Upper lobe of left lung (tissue), 6 donors: ENCODE measurements at regions not wholly inside any gene's neighbourhood (a gene's known extent, or its start where the extent isn't known, plus 50 kb on each side); places are given as distances from the start of the nearest gene placed in this dataset.
"Not testable (repeated sequence)": the region's sequence is repeated elsewhere in the genome, so short reads cannot be mapped to it uniquely, and the experiment has no call there.

Source experiments
- ATAC-seq, 2 donors: fragments of 200-7000 bp; cut with Tn5 transposase; one replicate each; pipeline ENCODE4 v1.9.1; 2022; ENCODE audit warnings: mild to moderate bottlenecking in 2 of 2, moderate library complexity in 2 of 2; ENCODE audit not compliant: low FRiP score in 2 of 2
- DNase-seq, 2 donors: peaks; one replicate each; pipeline ENCODE4 v3.0.0-alpha.2; 2019 to 2020
- H3K27ac ChIP-seq, 4 donors: fragments of 200-600 bp; sonication (generic); one replicate each; pipeline ENCODE4 v1.5.1; 2016 to 2019
- H3K27me3 ChIP-seq, 4 donors: fragments of 200-600 bp; sonication (generic); one replicate each; pipeline ENCODE4 v1.5.1; 2017 to 2019
- H3K36me3 ChIP-seq, 4 donors: fragments of 200-600 bp; sonication (generic); one replicate each; pipeline ENCODE4 v1.5.1; 2016 to 2019
- H3K4me1 ChIP-seq, 4 donors: fragments of 200-600 bp; sonication (generic); one replicate each; pipeline ENCODE4 v1.5.1; 2018 to 2019
- H3K4me3 ChIP-seq, 4 donors: fragments of 200-600 bp; sonication (generic); one replicate each; pipeline ENCODE4 v1.5.1; 2017 to 2019; ENCODE audit warnings: mild to moderate bottlenecking in 2 of 4, moderate library complexity in 1 of 4
- H3K9me3 ChIP-seq, 4 donors: fragments of 200-600 bp; sonication (generic); one replicate each; pipeline ENCODE4 v1.5.1; 2018 to 2019
- CTCF ChIP-seq, 6 experiments: fragments of 450-650 bp in 4 of 6; fragments of 200-600 bp in 2 of 6; sonication (generic) in 2 of 6; IDR thresholded peaks; one replicate each; pipeline ENCODE4 v1.5.1; 2016 to 2019; ENCODE audit warnings: antibody characterized with exemption in 6 of 6
- EP300 ChIP-seq, 4 donors: sonication (generic); formaldehyde crosslinking; IDR thresholded peaks; one replicate each; pipeline ENCODE4 v1.5.1; 2017; ENCODE audit warnings: antibody characterized with exemption in 4 of 4, control low read depth in 2 of 4
- POLR2A ChIP-seq, 4 donors: fragments of 450-650 bp; IDR thresholded peaks; one replicate each; pipeline ENCODE4 v1.5.1; 2016 to 2017; ENCODE audit warnings: antibody characterized with exemption in 4 of 4, mild to moderate bottlenecking in 2 of 4
- POLR2AphosphoS5 ChIP-seq, 2 donors: sonication (generic); formaldehyde crosslinking; IDR thresholded peaks; one replicate each; pipeline ENCODE4 v1.5.1; 2017; ENCODE audit warnings: antibody characterized with exemption in 2 of 2
- WGBS, 2 donors: methylation state at CpG; one replicate each; pipeline ENCODE4 v1.1.5; 2017 to 2018; 5-methylcytosine and 5-hydroxymethylcytosine counted together
- donor health status: DM: no; HTN: no; CAD: no; lungs with moderate emphysema.
- donor health status: DM: no; HTN: yes; CAD: no; lungs with severe emphysema.

- Histone ChIP-seq H3K36me3 (no peaks in the 10 kb centered on the region), H3K4me1 (no peaks in the 10 kb centered on the region), H3K27ac (no peak overlapping the region), H3K27me3 (no peaks in the 10 kb centered on the region), H3K4me3 (no peak overlapping the region), H3K9me3 (peaks cover 3 to 27% (median 13%) of the 10 kb centered on the region in 4 donors)
- ATAC-seq (no peak), DNase-seq (peak in 1 of 2 donors; percentile 43)
- no peak for TF ChIP-seq CTCF (IDR thresholded peaks at IDR 0.05)
- TF ChIP-seq POLR2A (IDR thresholded peaks at IDR 0.05): no peak
- TF ChIP-seq POLR2AphosphoS5 (IDR thresholded peaks at IDR 0.05): no peak
- no peak for TF ChIP-seq EP300 (IDR thresholded peaks at IDR 0.05)
- 91 to 94% methylated on average over 3 to 4 of the region's 7 CpGs for WGBS, 2 donors
Observed at GRCh38 chr1:89436856-89437255, 73.0 kb downstream of the GBP6 start.

GRCh38 chr1:89438301-89438700, 74.4 kb downstream of the GBP6 start:
- WGBS, 2 donors: 90 to 94% methylated on average over 5 of the region's 5 CpGs
- peaks cover 3 to 27% (median 13%) of the 10 kb centered on the region in 4 donors for H3K9me3 ChIP-seq

GRCh38 chr1:89440911-89441310, 77.1 kb downstream of the GBP6 start:
- DNase-seq (no peak), ATAC-seq (no peak)
- Histone ChIP-seq H3K4me3 (no peak overlapping the region), H3K27me3 (no peaks in the 10 kb centered on the region), H3K4me1 (no peaks in the 10 kb centered on the region), H3K27ac (no peak overlapping the region), H3K36me3 (no peaks in the 10 kb centered on the region), H3K9me3 (peaks cover 3 to 27% (median 13%) of the 10 kb centered on the region in 4 donors)
- TF ChIP-seq POLR2A (IDR thresholded peaks at IDR 0.05): no peak
- no peak for TF ChIP-seq EP300 (IDR thresholded peaks at IDR 0.05)
- no peak for TF ChIP-seq CTCF (IDR thresholded peaks at IDR 0.05)
- TF ChIP-seq POLR2AphosphoS5 (IDR thresholded peaks at IDR 0.05): no peak
- WGBS, 2 donors: 86 to 93% methylated on average over 2 of the region's 2 CpGs

More at GRCh38 chr1:89438301-89438700, 74.4 kb downstream of the GBP6 start:
- not testable (repeated sequence) for DNase-seq, H3K36me3 ChIP-seq, H3K4me3 ChIP-seq, H3K27me3 ChIP-seq, H3K4me1 ChIP-seq, ATAC-seq, H3K27ac ChIP-seq

- no peak for ATAC-seq
- H3K27ac ChIP-seq: no peak overlapping the region
- TF ChIP-seq EP300 (IDR thresholded peaks at IDR 0.05) (no peak), CTCF (IDR thresholded peaks at IDR 0.05) (no peak), POLR2AphosphoS5 (IDR thresholded peaks at IDR 0.05) (no peak), POLR2A (IDR thresholded peaks at IDR 0.05) (no peak)
- DNase-seq: no peak
- no peaks in the 10 kb centered on the region for H3K27me3 ChIP-seq
- no peaks in the 10 kb centered on the region for H3K4me1 ChIP-seq
- H3K4me3 ChIP-seq: no peak overlapping the region
- no peaks in the 10 kb centered on the region for H3K9me3 ChIP-seq
- H3K36me3 ChIP-seq: no peaks in the 10 kb centered on the region
Observed at GRCh38 chr1:89444791-89445190, 79.8 kb upstream of the LRRC8B start.

- ATAC-seq: no peak
- DNase-seq: no peak
- 75 to 76% methylated on average over 2 of the region's 2 CpGs for WGBS, 2 donors
- H3K4me3 ChIP-seq: no peak overlapping the region
- no peaks in the 10 kb centered on the region for H3K9me3 ChIP-seq
- no peaks in the 10 kb centered on the region for H3K36me3 ChIP-seq
- TF ChIP-seq POLR2AphosphoS5 (IDR thresholded peaks at IDR 0.05): no peak
- TF ChIP-seq CTCF (IDR thresholded peaks at IDR 0.05): no peak
- TF ChIP-seq EP300 (IDR thresholded peaks at IDR 0.05): no peak
- no peak for TF ChIP-seq POLR2A (IDR thresholded peaks at IDR 0.05)
- no peak overlapping the region for H3K27ac ChIP-seq
- H3K4me1 ChIP-seq: peaks cover 0 to 5% (median 0%) of the 10 kb centered on the region in 4 donors
- H3K27me3 ChIP-seq: no peaks in the 10 kb centered on the region
Observed at GRCh38 chr1:89451011-89451410, 73.6 kb upstream of the LRRC8B start.
